Duodenal mucosa (tissue), 2 donors: ENCODE measurements at regions not wholly inside any gene's neighbourhood (a gene's known extent, or its start where the extent isn't known, plus 50 kb on each side); places are given as distances from the start of the nearest gene placed in this dataset.
"Not testable (repeated sequence)": the region's sequence is repeated elsewhere in the genome, so short reads cannot be mapped to it uniquely, and the experiment has no call there.

Experiments used
- H3K27ac ChIP-seq: one replicate; pipeline ENCODE4 v1.7.0; 2013; ENCODE audit warnings: low read depth, low read length
- H3K27me3 ChIP-seq, 2 donors: one replicate each; pipeline ENCODE4 v1.7.0; 2013; ENCODE audit warnings: low read length in 2 of 2, control low read depth in 1 of 2; ENCODE audit not compliant: insufficient read depth in 2 of 2, control insufficient read depth in 1 of 2
- H3K36me3 ChIP-seq, 2 donors: one replicate each; pipeline ENCODE4 v1.7.0; 2013; ENCODE audit warnings: low read length in 2 of 2, control low read depth in 1 of 2; ENCODE audit not compliant: insufficient read depth in 2 of 2, control insufficient read depth in 1 of 2
- H3K4me1 ChIP-seq, 2 donors: one replicate each; pipeline ENCODE4 v1.7.0; 2013; ENCODE audit warnings: low read length in 2 of 2, control low read depth in 1 of 2; ENCODE audit not compliant: insufficient read depth in 2 of 2, control insufficient read depth in 1 of 2
- H3K4me3 ChIP-seq, 2 donors: one replicate each; pipeline ENCODE4 v1.7.0; 2013; ENCODE audit warnings: low read length in 2 of 2, low read depth in 1 of 2
- H3K9ac ChIP-seq, 2 donors: one replicate each; pipeline ENCODE4 v1.7.0; 2013; ENCODE audit warnings: low read length in 2 of 2, low read depth in 1 of 2
- H3K9me3 ChIP-seq, 2 donors: one replicate each; pipeline ENCODE4 v1.7.0; 2013; ENCODE audit warnings: low read length in 2 of 2, control low read depth in 1 of 2; ENCODE audit not compliant: control insufficient read depth in 1 of 2

- Histone ChIP-seq H3K27ac (no peak overlapping the region), H3K9ac (no peak overlapping the region), H3K4me1 (no peaks in the 10 kb centered on the region), H3K27me3 (no peaks in the 10 kb centered on the region), H3K4me3 (no peak overlapping the region), H3K36me3 (no peaks in the 10 kb centered on the region), H3K9me3 (peaks cover 0 to 2% of the 10 kb centered on the region in 2 donors)
Observed at GRCh38 chr14:85852906-85853305, 323.0 kb downstream of the FLRT2 start.

- H3K27me3 ChIP-seq, H3K36me3 ChIP-seq, H3K4me3 ChIP-seq, H3K9me3 ChIP-seq, H3K4me1 ChIP-seq, H3K9ac ChIP-seq, H3K27ac ChIP-seq: not testable (repeated sequence)
Observed at GRCh38 chr14:85852123-85852522, 322.2 kb downstream of the FLRT2 start.

DNA sequence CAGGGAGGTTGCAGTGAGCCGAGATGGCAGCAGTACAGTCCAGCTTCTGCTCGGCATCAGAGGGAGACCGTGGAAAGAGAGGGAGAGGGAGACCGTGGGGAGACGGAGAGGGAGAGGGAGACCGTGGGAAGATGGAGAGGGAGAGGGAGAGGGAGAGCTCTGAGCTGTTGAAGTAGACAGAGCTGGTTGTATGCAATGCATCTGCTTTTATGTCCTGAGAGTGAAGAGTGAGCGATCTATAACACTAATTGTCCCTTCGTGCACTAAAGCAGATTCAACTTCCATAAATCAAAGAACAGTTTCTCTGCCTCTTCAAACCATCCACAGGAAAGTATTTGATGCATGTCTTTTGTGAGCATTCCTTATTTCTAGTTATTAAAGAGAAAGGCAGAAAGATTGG, 300.6 kb downstream of the FLRT2 start:
- not testable (repeated sequence) for H3K9ac ChIP-seq, H3K27me3 ChIP-seq, H3K9me3 ChIP-seq, H3K36me3 ChIP-seq, H3K4me3 ChIP-seq, H3K4me1 ChIP-seq, H3K27ac ChIP-seq

DNA sequence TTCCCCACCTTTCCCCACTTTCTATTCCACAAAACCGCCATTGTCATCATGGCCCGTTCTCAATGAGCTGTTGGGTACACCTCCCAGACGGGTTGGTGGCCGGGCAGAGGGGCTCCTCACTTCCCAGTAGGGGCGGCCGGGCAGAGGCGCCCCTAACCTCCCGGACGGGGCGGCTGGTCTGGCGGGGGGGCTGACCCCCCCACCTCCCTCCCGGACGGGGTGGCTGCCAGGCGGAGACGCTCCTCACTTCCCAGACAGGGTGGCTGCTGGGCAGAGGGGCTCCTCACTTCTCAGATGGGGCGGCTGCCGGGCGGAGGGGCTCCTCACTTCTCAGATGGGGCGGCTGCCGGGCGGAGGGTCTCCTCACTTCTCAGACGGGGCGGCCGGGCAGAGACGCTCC, 299.7 kb downstream of the FLRT2 start:
- H3K36me3 ChIP-seq, H3K9me3 ChIP-seq, H3K4me1 ChIP-seq, H3K27ac ChIP-seq, H3K27me3 ChIP-seq, H3K4me3 ChIP-seq, H3K9ac ChIP-seq: not testable (repeated sequence)

- H3K36me3 ChIP-seq: no peaks in the 10 kb centered on the region
- H3K27ac ChIP-seq: no peak overlapping the region
- no peaks in the 10 kb centered on the region for H3K4me1 ChIP-seq
- H3K27me3 ChIP-seq: no peaks in the 10 kb centered on the region
- H3K4me3 ChIP-seq: no peak overlapping the region
- no peak overlapping the region for H3K9ac ChIP-seq
- peaks cover 7 to 8% of the 10 kb centered on the region in 2 donors for H3K9me3 ChIP-seq
Observed at GRCh38 chr14:85824526-85824925, 294.6 kb downstream of the FLRT2 start.

DNA sequence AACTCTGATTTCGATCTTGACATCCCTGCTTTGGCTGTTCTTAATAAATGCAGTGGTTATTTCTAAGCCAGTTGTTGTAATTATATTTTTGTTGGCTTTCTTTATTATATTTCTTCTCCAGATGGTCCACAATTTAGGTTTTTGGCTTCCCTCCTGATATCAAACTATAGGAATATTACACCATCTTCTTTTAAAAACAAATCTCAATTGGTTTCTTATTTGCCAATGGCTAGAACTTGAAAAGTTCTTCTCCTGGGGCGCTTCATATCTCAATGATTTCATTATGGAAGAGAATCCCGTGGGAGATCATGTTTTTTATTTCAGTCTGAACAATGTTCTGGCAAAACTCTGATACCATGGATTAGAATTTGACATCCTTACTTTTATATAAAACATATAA, 292.3 kb downstream of the FLRT2 start:
- H3K9ac ChIP-seq: no peak overlapping the region
- H3K9me3 ChIP-seq: peaks cover 5 to 7% of the 10 kb centered on the region in 2 donors
- H3K27me3 ChIP-seq: no peaks in the 10 kb centered on the region
- no peaks in the 10 kb centered on the region for H3K36me3 ChIP-seq
- no peak overlapping the region for H3K27ac ChIP-seq
- no peaks in the 10 kb centered on the region for H3K4me1 ChIP-seq
- H3K4me3 ChIP-seq: no peak overlapping the region

DNA sequence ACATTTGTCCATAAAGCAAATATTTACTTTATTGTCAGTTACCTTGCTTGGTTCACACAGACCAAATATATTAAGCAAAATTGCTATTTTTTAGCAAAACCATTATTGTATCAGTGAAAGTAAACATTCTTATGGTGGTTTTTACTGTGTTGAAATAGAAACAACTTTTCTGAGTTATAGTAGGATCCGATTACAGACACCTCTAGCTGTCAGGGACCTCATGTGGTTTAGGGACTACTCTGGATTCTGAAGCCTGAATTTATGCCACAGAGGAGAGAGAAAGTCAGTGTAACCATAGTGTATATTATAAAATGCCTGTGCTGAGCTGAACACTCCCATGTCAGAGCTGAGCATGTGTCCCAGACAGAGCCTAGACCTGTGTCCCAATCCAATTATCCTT, 287.5 kb downstream of the FLRT2 start:
- Histone ChIP-seq H3K4me1 (no peaks in the 10 kb centered on the region), H3K27me3 (no peaks in the 10 kb centered on the region), H3K36me3 (no peaks in the 10 kb centered on the region), H3K9me3 (peaks cover 0 to 7% of the 10 kb centered on the region in 2 donors), H3K4me3 (no peak overlapping the region), H3K27ac (no peak overlapping the region), H3K9ac (no peak overlapping the region)

- Histone ChIP-seq H3K27me3 (no peaks in the 10 kb centered on the region), H3K9me3 (peaks cover 0 to 14% of the 10 kb centered on the region in 2 donors), H3K36me3 (no peaks in the 10 kb centered on the region), H3K4me1 (no peaks in the 10 kb centered on the region), H3K27ac (no peak overlapping the region), H3K4me3 (no peak overlapping the region), H3K9ac (no peak overlapping the region)
Observed at GRCh38 chr14:85813040-85813439, 283.1 kb downstream of the FLRT2 start.

DNA sequence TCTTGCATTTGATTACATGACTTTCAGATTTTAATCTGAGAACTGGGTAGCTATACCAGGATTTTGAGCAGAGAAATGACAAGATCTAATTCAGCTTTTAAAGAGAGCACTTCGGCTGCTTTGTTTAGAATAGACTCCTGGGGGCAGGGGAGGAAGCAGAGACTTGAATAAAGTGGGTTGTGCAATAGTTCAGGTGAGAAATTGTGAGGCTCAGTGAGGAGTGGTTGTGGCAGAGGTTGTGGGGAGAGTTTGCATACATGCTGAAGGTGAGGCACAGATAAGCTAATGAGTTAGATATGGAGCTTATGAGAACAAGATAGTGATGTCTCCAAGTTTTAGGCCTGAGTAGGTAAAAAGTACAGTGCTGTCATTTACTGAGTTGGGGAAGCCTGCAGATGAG, 281.4 kb downstream of the FLRT2 start:
- H3K4me1 ChIP-seq: no peaks in the 10 kb centered on the region
- H3K27ac ChIP-seq: no peak overlapping the region
- peaks cover 0 to 16% of the 10 kb centered on the region in 2 donors for H3K9me3 ChIP-seq
- no peaks in the 10 kb centered on the region for H3K27me3 ChIP-seq
- H3K36me3 ChIP-seq: no peaks in the 10 kb centered on the region
- no peak overlapping the region for H3K9ac ChIP-seq
- H3K4me3 ChIP-seq: no peak overlapping the region

DNA sequence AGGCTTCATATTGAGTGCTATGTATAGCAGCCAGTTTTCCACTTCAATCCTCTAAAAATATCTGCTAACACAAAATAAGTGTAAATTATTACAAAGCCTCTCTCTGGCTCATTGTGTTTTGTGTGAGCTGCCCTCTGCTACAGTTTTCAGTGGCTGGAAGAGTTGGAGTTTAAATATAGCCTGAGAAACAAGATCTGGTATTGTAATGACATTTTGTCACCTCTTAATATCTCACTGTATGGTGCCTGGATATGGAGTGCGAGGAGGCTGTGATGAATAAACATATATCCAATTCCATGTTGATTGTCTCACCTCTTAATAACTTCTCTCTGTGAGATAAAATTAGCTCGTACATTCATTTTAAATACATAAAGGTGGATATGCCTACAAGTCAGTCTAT, 269.7 kb downstream of the FLRT2 start:
- Histone ChIP-seq H3K27ac (no peak overlapping the region), H3K9me3 (peaks cover 0 to 4% of the 10 kb centered on the region in 2 donors), H3K36me3 (no peaks in the 10 kb centered on the region), H3K9ac (no peak overlapping the region), H3K4me3 (no peak overlapping the region), H3K27me3 (no peaks in the 10 kb centered on the region), H3K4me1 (no peaks in the 10 kb centered on the region)

DNA sequence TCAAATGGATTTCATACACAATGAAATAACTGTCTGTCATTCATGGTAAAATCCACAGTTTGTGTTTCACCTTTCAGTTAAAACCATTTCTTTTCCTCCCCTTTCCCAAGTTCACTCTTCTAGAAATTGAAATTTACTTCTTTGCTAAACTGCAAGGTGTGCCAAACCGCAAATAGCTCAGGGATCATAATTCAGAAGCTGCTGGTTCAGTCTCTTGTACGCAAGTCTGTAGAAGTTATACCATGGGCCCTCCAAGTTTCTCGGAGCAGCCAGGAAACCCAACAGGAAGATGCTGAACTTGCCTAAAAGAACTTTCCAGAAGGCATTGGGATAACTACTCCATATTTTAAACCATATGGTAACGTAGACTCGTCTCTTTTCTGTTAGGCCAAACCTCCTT, 268.9 kb downstream of the FLRT2 start:
- Histone ChIP-seq H3K27me3 (no peaks in the 10 kb centered on the region), H3K9ac (no peak overlapping the region), H3K9me3 (peaks cover 0 to 4% of the 10 kb centered on the region in 2 donors), H3K27ac (no peak overlapping the region), H3K4me3 (no peak overlapping the region), H3K4me1 (no peaks in the 10 kb centered on the region), H3K36me3 (no peaks in the 10 kb centered on the region)
